ENCODE measurements at regions not wholly inside any gene's neighbourhood (a gene's known extent, or its start where the extent isn't known, plus 50 kb on each side); places are given as distances from the start of the nearest gene placed in this dataset.

DNA sequence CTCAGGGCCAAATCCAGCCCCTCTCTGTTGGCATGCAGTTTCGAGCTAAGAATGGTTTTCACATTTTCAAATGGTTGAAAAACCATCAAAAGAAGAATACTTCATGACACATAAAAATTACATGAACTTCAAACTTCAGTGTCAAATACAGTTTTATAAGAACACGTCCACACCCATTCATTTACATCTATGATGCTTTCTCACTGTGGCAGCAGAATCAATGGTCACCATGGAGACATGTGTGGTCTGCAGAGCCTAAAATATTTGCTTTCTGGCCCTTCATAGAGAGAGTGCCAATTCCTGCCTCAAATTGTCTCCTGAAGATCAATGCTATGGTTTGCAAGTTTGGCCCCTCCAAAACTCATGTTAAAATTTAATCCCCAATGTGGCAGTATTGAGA, 405.8 kb downstream of the OCA2 start:
- TF ChIP-seq, protein P1, sequence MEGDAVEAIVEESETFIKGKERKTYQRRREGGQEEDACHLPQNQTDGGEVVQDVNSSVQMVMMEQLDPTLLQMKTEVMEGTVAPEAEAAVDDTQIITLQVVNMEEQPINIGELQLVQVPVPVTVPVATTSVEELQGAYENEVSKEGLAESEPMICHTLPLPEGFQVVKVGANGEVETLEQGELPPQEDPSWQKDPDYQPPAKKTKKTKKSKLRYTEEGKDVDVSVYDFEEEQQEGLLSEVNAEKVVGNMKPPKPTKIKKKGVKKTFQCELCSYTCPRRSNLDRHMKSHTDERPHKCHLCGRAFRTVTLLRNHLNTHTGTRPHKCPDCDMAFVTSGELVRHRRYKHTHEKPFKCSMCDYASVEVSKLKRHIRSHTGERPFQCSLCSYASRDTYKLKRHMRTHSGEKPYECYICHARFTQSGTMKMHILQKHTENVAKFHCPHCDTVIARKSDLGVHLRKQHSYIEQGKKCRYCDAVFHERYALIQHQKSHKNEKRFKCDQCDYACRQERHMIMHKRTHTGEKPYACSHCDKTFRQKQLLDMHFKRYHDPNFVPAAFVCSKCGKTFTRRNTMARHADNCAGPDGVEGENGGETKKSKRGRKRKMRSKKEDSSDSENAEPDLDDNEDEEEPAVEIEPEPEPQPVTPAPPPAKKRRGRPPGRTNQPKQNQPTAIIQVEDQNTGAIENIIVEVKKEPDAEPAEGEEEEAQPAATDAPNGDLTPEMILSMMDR (conservative IDR thresholded peaks at IDR 0.05; ENCODE audit: low read length), result no peak
- no peak for TF ChIP-seq EZH2phosphoT487 (IDR thresholded peaks at IDR 0.05; ENCODE audit: borderline replicate concordance, low read depth, low read length)
